AG04450 (cell line): ENCODE measurements at regions not wholly inside any gene's neighbourhood (a gene's known extent, or its start where the extent isn't known, plus 50 kb on each side); places are given as distances from the start of the nearest gene placed in this dataset.
A peak's percentile ranks its signal among the peaks of the same experiment; 100 is the strongest.

Source experiments
- CTCF ChIA-PET: fragments of 300-600, 350-600 bp; formaldehyde crosslinking; extraction: SDS; loops from one replicate; lab custom pipeline; 2022; ENCODE audit warnings: antibody characterized with exemption, inconsistent platforms; lab: Charles Lee
- POLR2A ChIA-PET: fragments of 350-600 bp; formaldehyde crosslinking; extraction: SDS; loops from one replicate; lab custom pipeline; 2021; ENCODE audit warnings: antibody characterized with exemption, inconsistent platforms; lab: Yijun Ruan, JAX
- DNase-seq: peaks from one replicate; pipeline ENCODE4 v3.0.0-alpha.2; 2011; ENCODE audit warnings: low read depth, low spot score
- H3K27ac ChIP-seq: one replicate; pipeline ENCODE4 v1.5.1; 2012; ENCODE audit warnings: low read depth, low read length, control low read depth
- H3K27me3 ChIP-seq: one replicate; pipeline ENCODE4 v1.6.0; 2012; ENCODE audit warnings: low read length; ENCODE audit not compliant: control insufficient read depth, insufficient read depth
- H3K4me3 ChIP-seq: 2 replicates; pipeline ENCODE4 v1.5.1; 2011; ENCODE audit warnings: mild to moderate bottlenecking, low read depth, low read length, control low read depth
- H3K9me3 ChIP-seq: 2 replicates; pipeline ENCODE4 v1.5.1; 2012; ENCODE audit warnings: low read length; ENCODE audit not compliant: control insufficient read depth, insufficient read depth
- CTCF ChIP-seq: IDR thresholded peaks from 2 replicates; pipeline ENCODE4 v1.5.1; 2011; ENCODE audit warnings: low read depth, low read length, control low read depth, inconsistent platforms

DNA sequence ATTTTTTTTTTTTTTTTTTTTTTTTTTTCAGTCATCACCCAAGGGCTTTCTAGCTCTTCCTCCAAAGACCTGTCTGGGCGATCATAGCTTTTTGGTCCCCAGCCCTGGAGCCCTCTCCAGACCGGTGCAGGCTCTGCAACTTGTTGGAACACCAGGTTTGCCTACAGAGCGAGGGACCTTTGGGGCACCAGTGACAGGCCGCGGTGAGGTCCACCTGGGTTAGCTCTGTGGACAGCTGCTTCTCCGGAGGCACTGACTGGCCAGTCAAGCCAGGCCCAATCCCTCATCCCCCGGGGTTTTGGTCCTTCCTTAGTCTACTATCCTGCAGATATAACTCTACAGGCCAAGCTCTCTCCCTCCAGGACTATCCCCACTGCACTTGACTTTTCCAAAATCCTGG lies 86.8 kb upstream of the SMNDC1 start:
- no peak for TF ChIP-seq CTCF
- H3K27me3 ChIP-seq: no peaks in the 10 kb centered on the region
- CTCF ChIA-PET: interaction anchor here (0.6 to 1.4 kb wide), 3 partner anchors 37 to 158 kb away, joined by 3 to 5 read pairs (median 5); no protein-coding TSS in a partner anchor
- POLR2A ChIA-PET: interaction anchor here (0.6 to 0.7 kb wide), 2 partner anchors 65 to 177 kb away, joined by 3 to 6 read pairs; no protein-coding TSS in a partner anchor
- no peak overlapping the region for H3K4me3 ChIP-seq
- H3K27ac ChIP-seq: no peak overlapping the region
- no peaks in the 10 kb centered on the region for H3K9me3 ChIP-seq
- no peak for DNase-seq

DNA sequence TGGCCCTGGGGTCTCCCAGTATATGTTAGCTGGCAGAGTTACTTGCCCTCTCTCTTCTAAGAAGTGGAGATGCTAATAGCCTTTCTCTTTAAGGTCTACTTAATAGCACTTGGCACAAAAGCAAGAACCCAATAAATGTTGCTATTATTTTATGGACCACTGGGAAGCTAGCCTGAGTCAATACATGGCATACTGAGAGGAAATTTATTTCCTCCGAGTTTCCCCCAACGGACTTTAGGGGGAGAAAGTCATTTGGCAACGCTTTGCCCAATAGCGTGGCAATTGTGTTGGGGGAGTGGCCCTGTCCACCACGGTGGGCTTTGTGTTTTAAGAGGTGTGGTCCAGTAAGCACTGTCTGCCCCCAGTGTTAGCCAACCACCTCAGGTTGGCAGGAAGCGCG lies 87.4 kb upstream of the SMNDC1 start:
- no peaks in the 10 kb centered on the region for H3K9me3 ChIP-seq
- POLR2A ChIA-PET: no interaction called here
- TF ChIP-seq CTCF: no peak
- CTCF ChIA-PET: interaction anchor here (0.6 to 1.4 kb wide), 2 partner anchors 38 to 154 kb away, joined by 5 read pairs; no protein-coding TSS in a partner anchor
- H3K27me3 ChIP-seq: no peaks in the 10 kb centered on the region
- no peak overlapping the region for H3K27ac ChIP-seq
- H3K4me3 ChIP-seq: no peak overlapping the region
- no peak for DNase-seq

DNA sequence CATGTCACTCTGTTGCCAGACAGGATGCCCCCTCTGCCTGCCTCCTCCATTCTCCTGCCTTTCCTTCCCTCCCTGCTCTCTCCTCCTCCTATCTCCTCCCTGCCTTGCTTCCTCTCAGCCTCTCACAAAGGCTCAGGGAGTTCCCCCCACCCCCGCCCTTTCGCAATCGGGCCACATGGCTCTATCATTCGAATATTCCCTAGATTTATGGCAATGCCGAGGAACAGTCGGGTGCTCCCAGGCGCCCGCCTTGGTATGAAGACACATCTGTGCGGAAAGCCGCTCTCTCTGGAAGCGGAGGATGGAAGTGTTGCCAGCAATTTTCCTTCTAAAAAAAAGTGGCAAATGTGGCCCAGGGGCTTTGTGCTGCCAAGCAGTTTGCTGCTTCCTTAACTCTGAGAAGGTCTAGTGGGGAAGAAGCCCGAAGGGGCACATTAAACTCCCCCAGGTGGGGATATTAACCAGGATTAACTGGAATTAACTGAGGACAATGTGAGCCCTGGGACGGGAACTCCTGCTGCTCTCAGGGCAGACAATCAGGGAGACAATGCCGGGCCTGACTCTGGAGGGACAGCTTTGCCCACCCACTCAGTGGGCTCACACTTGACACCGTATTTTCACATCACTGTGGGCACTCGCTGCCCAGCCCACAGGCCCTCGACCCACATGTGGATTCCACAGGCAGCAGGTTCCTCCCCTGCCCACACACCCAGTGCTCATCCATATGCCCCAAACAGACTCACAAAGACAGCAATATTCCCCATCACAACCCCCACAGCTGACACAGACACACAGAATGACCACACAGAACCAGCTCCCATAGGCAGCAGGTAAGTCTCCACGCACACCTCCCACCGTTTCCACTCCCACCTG lies 88.4 kb upstream of the SMNDC1 start:
- no peak for TF ChIP-seq CTCF
- ChIA-PET CTCF (interaction anchor here (1.4 kb wide), 1 partner anchor 39 kb away, joined by 5 read pairs; no protein-coding TSS in a partner anchor), POLR2A (no interaction called here)
- DNase-seq: peak; percentile 43
- no peak overlapping the region for H3K4me3 ChIP-seq
- peak overlapping the region; percentile 2 for H3K27ac ChIP-seq
- no peaks in the 10 kb centered on the region for H3K9me3 ChIP-seq
- no peaks in the 10 kb centered on the region for H3K27me3 ChIP-seq

DNA sequence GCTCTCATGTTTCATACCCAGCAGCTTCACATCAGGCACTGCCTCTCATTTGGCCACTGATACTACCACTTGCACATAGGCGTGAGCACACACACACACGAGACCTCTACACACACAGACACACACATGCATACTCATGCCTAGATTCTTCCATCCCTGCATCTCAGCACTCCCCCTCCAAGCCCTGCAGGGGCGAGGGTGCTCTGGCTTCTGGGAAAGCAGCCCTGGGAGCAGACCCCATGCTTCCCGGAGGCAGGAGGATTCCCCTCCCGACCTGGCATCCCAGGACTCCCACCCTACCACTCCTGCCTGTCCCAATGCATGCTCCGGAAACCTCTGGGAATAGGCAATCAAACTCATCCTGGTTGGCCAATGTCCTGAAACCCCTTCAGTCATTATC lies 89.1 kb upstream of the SMNDC1 start:
- ChIA-PET CTCF (interaction anchor here (0.7 kb wide), 1 partner anchor 22 kb away, joined by 7 read pairs; no protein-coding TSS in a partner anchor), POLR2A (no interaction called here)
- H3K4me3 ChIP-seq: no peak overlapping the region
- no peak for DNase-seq
- no peak overlapping the region for H3K27ac ChIP-seq
- no peaks in the 10 kb centered on the region for H3K9me3 ChIP-seq
- TF ChIP-seq CTCF: no peak
- no peaks in the 10 kb centered on the region for H3K27me3 ChIP-seq

DNA sequence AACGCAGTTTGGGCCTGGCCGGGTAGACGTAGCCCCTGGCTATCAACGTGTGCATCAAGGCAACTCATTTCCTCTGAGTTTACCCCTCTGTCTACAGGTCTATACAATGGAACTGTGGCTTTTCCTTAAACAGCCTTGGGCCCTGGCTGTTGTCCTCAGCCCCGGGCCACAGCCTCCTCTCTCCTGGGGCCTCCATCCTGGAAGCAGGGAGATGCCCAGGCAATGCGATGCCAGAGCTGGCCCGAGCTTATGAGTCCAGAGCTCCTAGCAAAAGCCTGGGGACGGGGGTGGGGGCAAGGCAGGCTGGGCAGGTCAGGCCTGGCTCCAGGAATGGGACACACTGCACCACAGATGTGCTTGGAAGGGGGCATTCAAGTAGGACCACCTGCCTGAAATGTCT lies 89.6 kb upstream of the SMNDC1 start:
- no peaks in the 10 kb centered on the region for H3K9me3 ChIP-seq
- ChIA-PET CTCF (interaction anchor here (0.7 kb wide), 1 partner anchor 21 kb away, joined by 7 read pairs; no protein-coding TSS in a partner anchor), POLR2A (interaction anchor here (0.7 kb wide), 1 partner anchor 9 kb away, joined by 6 read pairs; no protein-coding TSS in a partner anchor)
- H3K4me3 ChIP-seq: no peak overlapping the region
- H3K27me3 ChIP-seq: no peaks in the 10 kb centered on the region
- DNase-seq: no peak
- TF ChIP-seq CTCF: no peak
- no peak overlapping the region for H3K27ac ChIP-seq
